Fibroblast of mammary gland (primary cell): ENCODE measurements at regions not wholly inside any gene's neighbourhood (a gene's known extent, or its start where the extent isn't known, plus 50 kb on each side); places are given as distances from the start of the nearest gene placed in this dataset.

Source experiments
- DNase-seq: peaks from one replicate; pipeline ENCODE4 v3.0.0-alpha.2; 2010; ENCODE audit warnings: low read depth
- H3K4me3 ChIP-seq: 2 replicates; pipeline ENCODE4 v1.5.1; 2011; ENCODE audit warnings: low read depth, mild to moderate bottlenecking, low read length, moderate library complexity; ENCODE audit not compliant: control insufficient read depth
- CTCF ChIP-seq: conservative IDR thresholded peaks from 2 replicates; pipeline ENCODE4 v1.5.1; 2011; ENCODE audit warnings: low read depth, low read length, inconsistent platforms; ENCODE audit not compliant: control insufficient read depth, insufficient read depth

DNA sequence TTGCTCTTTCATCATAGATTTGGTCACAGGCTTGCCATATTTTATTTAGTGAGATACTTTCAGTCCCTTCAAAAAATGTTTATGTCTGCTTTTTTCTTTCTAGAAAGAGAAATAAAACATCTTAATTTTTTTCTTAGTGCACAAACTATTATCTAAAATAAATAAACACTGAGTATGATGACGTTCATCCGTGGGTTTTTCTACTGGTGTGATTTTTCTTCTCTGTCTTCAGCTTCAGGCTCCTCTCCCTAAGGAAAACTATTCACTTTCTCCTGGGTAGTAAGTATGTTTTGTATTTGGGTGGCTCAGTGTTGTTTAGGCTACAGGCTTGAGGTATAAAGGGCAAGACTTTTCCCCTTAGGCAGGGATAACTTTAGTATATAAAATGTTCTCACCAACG lies 154.7 kb downstream of the DACT1 start:
- no peak overlapping the region for H3K4me3 ChIP-seq

GRCh38 chr14:58793131-58793740 lies 155.5 kb downstream of the DACT1 start:
- TF ChIP-seq CTCF, result no peak
- H3K4me3 ChIP-seq, result no peak overlapping the region
- peak; percentile 24 for DNase-seq

More for the DNA sequence above, 154.7 kb downstream of the DACT1 start:
- TF ChIP-seq CTCF, result no peak
- peak; percentile 23 for DNase-seq

DNA sequence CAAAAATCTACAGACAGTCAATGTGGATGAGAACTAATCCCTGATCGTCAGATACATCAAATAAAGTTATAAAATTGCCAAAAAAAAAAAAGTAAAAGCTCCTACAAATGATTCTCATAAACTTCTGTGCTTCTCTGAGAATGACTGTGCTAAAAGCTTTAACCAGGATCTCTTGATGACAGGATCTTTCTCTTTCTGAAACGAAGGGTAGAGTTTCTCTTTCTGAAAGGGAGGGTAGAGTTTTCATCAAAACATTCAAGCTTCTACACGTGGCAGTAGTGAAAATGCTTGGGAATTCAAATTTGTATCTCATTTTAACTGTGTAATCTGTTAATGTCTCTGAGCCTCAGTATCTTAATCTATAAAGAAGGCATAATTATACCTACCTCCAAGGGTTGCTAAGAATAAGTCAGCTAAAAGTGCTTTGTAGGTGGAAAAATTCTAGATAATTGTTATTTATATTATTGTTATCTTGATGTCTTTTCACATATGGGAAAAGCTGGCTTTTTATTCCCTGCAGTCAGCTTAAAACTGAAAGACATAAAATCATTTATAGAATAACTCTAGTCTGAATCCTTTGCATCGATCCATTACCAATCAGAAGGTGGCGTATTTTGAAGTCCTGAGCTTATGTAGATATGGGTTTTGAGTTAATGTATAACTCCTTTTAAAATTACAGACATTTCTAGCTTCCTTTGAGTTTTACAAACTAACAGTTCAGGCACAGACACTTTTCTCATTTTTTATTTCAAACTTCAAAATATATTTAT lies 157.4 kb downstream of the DACT1 start:
- DNase-seq, result no peak
- no peak for TF ChIP-seq CTCF
- H3K4me3 ChIP-seq, result no peak overlapping the region

GRCh38 chr14:58796242-58797009 lies 158.7 kb downstream of the DACT1 start:
- no peak overlapping the region for H3K4me3 ChIP-seq
- no peak for DNase-seq
- no peak for TF ChIP-seq CTCF

DNA sequence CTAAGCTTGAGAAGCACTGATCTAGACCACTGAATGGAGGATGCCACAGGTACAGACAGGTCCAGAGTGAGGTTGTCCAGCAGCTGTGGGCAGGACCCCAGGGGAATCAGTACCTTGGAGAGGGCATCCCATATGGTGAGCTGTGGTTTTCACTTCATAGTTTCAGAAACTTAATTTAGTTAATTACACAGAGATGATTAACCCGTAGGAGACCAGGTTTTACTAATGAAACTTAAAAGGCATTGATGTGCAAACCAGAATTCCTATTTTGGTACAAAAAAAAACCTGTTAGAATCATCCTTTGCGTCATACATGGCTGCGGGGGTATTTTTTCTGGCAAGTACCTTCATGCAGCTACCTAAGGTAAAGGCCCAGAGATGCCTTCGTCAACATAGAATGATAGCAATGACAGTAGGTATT lies 159.3 kb downstream of the DACT1 start:
- no peak for TF ChIP-seq CTCF
- no peak overlapping the region for H3K4me3 ChIP-seq
- no peak for DNase-seq

- no peak for TF ChIP-seq CTCF
- no peak overlapping the region for H3K4me3 ChIP-seq
- DNase-seq, result no peak
Observed at GRCh38 chr14:58798173-58798572, 160.4 kb downstream of the DACT1 start.
